CD4-positive, alpha-beta T cell treated with Interleukin-6 for 4 hours (primary cell): ENCODE measurements at regions not wholly inside any gene's neighbourhood (a gene's known extent, or its start where the extent isn't known, plus 50 kb on each side); places are given as distances from the start of the nearest gene placed in this dataset.
"Not testable (repeated sequence)": the region's sequence is repeated elsewhere in the genome, so short reads cannot be mapped to it uniquely, and the experiment has no call there.

Experiments
- DNase-seq: peaks from one replicate; pipeline ENCODE4 v3.0.0-alpha.2; 2020; ENCODE audit warnings: mixed read lengths

- peak; percentile 52 for DNase-seq
These were observed 115.5 kb upstream of the GNAI1 start for GRCh38 chr7:80018941-80019808.

DNA sequence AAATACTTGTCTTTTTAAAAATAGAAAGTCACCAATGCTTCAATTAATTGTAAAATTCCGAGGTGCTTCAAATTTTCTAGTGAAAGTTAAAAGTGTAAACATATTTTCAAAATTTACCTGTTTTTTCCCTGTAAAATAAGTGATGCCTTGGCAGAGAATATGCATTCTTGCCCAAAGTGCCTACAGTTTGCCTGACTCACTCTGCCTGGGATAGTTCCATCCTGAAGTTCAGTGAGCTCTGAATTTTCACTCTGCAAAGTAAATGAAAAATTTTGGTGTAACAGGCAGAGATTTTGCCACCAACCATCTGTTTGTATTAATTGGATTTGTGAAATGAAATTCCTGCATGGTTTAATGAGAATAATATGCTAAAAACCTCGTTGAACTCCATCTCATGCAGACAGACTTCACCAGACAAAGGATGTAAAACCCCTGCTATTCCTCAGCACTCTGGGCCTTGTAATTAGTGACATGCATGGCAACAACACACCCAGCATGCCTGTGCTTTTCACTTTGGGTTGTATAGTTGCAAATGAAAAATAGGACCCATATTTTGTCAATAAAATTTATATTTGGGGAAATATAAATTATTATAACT is 117.4 kb upstream of the GNAI1 start:
- no peak for DNase-seq

DNA sequence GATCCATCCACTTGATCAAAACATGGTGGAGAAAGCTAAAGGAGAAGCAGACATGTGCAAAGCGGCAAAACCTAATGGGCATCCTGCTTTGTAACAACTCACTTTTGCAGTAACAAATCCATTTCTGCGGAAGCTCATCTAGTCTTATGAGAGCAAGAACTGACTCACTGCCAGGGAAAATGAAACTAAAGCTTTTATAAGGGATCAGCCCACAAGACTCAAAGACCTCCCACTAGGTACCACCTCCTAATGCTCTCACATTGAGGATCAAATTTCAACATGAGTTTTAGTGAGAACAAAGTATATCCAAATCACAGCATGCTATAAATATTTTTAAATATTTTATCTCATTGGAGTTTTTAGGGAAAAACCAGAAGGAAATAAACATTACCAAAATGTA is 120.1 kb upstream of the GNAI1 start:
- DNase-seq = no peak

DNA sequence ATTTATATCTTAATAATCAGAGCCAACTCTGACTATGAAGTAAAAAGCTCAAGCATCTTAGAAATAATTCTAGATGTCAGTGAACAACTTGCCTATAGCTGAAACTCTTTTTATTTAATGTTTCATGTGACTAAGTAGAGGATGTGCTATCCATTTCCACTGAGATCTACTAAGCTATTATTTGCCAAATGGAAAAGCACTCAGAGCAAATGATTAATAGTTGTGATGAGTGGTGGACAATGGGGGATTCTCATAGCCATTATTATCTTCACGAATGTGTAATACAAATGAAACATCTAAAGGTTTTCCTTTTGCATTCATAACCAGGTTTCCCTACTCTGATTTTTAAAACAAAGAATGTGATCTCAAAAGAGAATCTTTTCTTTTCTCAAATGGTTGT is 126.6 kb upstream of the GNAI1 start:
- DNase-seq = no peak

- DNase-seq = no peak
These were observed 131.8 kb upstream of the GNAI1 start for GRCh38 chr7:80002865-80003264.

- DNase-seq = no peak
These were observed 136.3 kb upstream of the GNAI1 start for GRCh38 chr7:79998363-79998762.

- DNase-seq = no peak
These were observed 137.3 kb upstream of the GNAI1 start for GRCh38 chr7:79997345-79997744.

DNA sequence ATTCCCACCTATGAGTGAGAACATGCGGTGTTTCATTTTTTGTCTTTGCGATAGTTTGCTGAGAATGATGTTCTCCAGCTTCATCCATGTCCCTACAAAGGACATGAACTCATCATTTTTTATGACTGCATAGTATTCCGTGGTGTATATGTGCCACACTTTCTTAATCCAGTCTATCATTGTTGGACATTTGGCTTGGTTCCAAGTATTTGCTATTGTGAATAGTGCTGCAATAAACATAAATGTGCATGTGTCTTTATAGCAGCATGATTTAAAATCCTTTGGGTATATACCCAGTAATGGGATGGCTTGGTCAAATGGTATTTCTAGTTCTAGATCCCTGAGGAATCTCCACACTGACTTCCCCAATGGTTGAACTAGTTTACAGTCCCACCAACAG is 138.9 kb upstream of the GNAI1 start:
- not testable (repeated sequence) for DNase-seq

GRCh38 chr7:79988653-79989052 is 146.0 kb upstream of the GNAI1 start:
- no peak for DNase-seq

DNA sequence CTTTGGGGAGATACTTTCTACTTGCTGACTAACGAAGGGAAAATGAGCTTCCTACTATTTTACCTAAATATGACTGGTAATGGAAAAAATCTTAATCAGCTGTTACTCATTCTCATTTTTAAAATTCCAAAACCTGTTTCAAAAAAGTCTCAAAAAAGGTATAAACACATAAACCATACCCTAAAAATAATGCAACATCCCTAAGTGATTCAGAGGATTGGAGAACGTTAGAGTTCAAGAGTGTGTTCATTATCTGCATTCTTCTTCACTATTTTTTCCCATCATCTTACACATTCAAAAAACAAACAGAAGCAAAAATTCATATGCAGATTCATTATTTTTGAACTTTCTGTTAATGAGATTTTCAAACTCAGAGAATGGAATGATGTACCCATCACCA is 150.4 kb upstream of the GNAI1 start:
- no peak for DNase-seq

DNA sequence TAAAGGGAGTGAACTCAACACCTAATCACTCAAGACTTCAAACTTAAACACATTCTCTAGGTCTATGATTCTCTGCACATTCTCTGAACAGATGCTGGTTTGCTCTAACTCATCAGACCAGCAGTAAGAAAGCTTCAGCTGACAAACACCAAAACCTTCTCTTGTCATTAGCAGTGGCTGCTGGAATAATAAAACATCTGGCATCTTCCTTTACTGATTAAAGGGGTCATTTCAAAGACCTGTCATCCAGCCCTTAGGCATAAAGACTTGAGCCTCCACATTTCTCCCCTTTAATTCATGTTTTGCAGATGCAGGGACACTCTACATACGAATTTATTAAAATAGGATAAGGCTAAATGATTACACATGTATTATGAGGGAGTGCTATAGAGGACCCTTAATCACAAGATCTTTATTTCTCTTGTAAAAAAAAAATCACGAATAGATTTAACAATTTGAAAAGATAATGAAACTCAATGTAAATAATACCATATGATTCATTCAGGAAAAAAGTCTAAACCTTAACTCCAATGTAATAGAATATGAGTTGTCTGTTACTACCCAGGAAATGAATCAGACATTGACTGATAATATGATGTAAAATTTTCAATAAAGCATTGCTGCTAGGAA is 152.4 kb upstream of the GNAI1 start:
- DNase-seq = no peak

GRCh38 chr7:79980376-79980775 is 154.3 kb upstream of the GNAI1 start:
- no peak for DNase-seq

DNA sequence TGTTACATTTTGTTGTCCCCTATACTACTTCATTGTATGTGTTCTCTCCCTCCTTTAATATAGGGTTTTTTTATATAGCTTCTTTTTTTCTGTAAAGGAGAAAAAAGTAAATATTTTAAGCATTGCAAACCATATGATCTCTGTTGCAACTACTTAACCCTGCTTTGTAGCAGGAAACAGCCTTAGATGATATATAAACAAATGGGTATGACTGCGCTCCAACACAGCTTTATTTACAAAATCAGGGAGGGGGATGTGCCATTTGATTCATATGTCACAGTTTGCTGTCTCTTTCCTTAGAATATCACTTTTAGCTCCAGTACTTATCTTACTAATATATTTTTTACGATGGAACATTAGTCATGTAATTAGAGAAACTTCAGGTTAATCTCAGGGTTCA is 155.2 kb upstream of the GNAI1 start:
- DNase-seq = no peak

GRCh38 chr7:79977481-79977880 is 157.2 kb upstream of the GNAI1 start:
- no peak for DNase-seq

GRCh38 chr7:79976711-79977020 is 158.0 kb upstream of the GNAI1 start:
- DNase-seq = peak; percentile 2

GRCh38 chr7:79975986-79976710 is 158.5 kb upstream of the GNAI1 start:
- not testable (repeated sequence) for DNase-seq

DNA sequence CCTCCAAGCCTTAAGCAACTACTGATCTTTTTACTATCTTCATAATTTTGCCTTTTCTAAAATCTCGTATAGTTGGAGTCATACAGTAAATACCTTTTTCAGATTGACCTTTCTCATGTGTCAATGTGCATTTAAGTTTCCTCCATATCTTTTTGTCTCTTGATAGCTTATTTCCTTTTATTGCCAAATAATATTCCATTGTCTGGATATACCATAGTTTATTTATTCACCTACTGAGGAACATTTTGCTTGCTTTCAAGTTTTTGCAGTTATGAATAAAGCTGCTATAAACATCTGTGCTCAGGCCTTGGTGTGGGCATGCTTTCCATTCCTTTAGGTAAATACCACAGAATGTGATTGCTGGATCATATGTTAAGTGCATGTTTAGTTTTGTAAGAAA is 161.2 kb upstream of the GNAI1 start:
- DNase-seq = no peak

DNA sequence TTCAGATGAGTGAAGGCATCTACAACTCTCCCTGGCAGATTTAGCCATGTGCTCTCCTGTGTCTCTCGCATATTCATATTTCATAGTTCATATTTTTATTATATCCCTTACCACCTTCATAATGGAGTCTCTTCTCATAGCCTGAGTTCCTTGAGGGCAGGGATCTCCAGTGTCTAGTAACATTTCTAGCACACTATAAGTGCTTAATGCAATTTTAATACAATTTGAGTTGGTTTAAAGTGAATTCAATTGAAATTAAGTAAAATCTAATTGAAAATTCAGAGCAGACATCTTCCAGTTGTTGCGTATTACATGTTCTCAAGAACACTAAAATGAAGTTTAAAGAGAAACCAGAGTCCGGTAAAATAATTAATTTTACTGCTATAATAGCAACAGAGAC is 163.6 kb upstream of the GNAI1 start:
- no peak for DNase-seq

DNA sequence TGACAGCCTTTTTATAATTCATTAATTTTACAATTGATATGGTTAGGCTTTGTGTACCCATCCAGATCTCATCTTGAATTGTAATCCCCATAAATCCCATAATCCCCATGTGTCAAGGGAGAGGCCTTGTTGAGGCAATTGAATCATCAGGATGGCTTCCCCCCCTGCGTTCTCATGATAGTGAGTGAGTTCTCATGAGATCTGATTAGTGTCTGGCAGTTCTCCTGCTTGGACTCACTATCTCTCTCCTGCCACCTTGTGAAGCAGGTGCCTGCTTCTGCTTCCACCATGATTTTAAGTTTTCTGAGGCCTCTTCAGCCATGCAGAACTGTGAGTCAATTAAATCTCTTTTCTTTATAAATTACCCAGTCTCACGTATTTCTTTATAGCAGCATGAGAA is 165.7 kb upstream of the GNAI1 start:
- DNase-seq = no peak

DNA sequence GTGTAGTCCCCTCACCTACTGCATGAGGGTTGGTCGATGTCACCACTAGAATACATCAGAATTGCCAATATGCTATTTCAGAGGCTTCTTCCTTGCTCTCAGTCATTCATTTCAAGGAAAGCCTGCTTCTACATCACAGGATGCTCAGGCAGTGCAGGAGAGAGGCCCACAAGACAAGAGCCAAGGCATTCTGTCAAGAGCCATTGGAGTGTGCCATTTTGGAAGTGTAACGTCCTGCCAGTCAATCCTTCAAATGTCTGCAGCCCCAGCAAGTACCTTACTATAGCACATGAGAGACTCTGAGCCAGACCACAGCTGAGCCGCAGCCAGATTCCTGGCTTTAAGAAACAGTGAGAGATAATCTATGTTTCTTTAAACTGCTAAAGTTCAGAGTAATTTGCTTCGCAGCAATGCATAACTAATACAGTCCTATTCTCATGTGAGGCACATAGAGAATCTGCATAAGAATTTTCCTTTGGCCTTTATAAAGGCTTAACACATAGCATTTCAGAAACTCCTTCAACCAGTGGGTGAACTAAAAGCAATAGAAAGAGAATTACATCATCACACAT is 166.5 kb upstream of the GNAI1 start:
- DNase-seq = no peak

GRCh38 chr7:79965946-79966345 is 168.7 kb upstream of the GNAI1 start:
- DNase-seq = no peak

DNA sequence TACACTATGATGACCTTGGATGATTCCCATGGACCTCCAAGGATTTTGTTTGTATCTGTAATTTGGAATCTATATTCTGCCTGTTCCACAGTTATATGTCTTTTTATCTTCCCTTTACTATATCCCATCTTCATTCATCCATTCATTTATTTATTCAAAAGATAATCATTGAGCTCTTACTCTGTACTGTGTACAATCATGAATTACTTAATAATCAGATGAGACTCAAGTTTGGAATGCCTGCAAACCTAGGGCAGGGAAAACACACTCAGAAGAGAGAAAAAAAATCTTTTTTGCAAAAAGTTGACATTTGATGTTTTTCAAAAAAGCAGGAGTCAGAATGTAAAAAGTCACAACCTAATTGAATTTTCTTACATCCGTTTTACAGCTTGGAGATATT is 170.2 kb upstream of the GNAI1 start:
- no peak for DNase-seq

- no peak for DNase-seq
These were observed 181.5 kb upstream of the GNAI1 start for GRCh38 chr7:79953130-79953529.
